DND-41 (cell line): ENCODE measurements at regions not wholly inside any gene's neighbourhood (a gene's known extent, or its start where the extent isn't known, plus 50 kb on each side); places are given as distances from the start of the nearest gene placed in this dataset.

ENCODE experiments used
- CTCF ChIP-seq: IDR thresholded peaks from 2 replicates; pipeline ENCODE4 v1.5.1; 2012; ENCODE audit warnings: borderline replicate concordance, low read length, moderate library complexity, mild to moderate bottlenecking; ENCODE audit not compliant: poor library complexity, severe bottlenecking; ENCODE audit errors: extremely low read depth
- EZH2 ChIP-seq: IDR thresholded peaks from 3 replicates; pipeline ENCODE4 v1.6.1; 2012; ENCODE audit warnings: borderline replicate concordance, low read depth, mild to moderate bottlenecking, moderate library complexity, low read length, inconsistent platforms; ENCODE audit not compliant: severe bottlenecking

- no peak for TF ChIP-seq CTCF
- no peak for TF ChIP-seq EZH2
Measured at GRCh38 chr9:14418941-14419937, 105.3 kb upstream of the NFIB start.
